NCI-H1436 (cell line): ENCODE measurements at regions not wholly inside any gene's neighbourhood (a gene's known extent, or its start where the extent isn't known, plus 50 kb on each side); places are given as distances from the start of the nearest gene placed in this dataset.
"Not testable (repeated sequence)": the region's sequence is repeated elsewhere in the genome, so short reads cannot be mapped to it uniquely, and the experiment has no call there.

ENCODE experiments used
- DNase-seq: peaks from one replicate; lab custom pipeline; 2025; lab: John Stamatoyannopoulos, UW

GRCh38 chr4:177948853-177949252 lies 506.6 kb upstream of the AGA start:
- DNase-seq, result no peak

- no peak for DNase-seq
Observed at GRCh38 chr4:177951026-177951425, 508.8 kb upstream of the AGA start.

- DNase-seq, result no peak
Observed at GRCh38 chr4:177952723-177953122, 510.5 kb upstream of the AGA start.

- no peak for DNase-seq
Observed at GRCh38 chr4:177957596-177958360, 515.5 kb upstream of the AGA start.

GRCh38 chr4:177960566-177960965 lies 518.3 kb upstream of the AGA start:
- DNase-seq, result no peak

GRCh38 chr4:177961761-177962380 lies 519.6 kb upstream of the AGA start:
- no peak for DNase-seq

GRCh38 chr4:177964061-177964460 lies 521.8 kb upstream of the AGA start:
- DNase-seq, result no peak

GRCh38 chr4:177964693-177965168 lies 522.5 kb upstream of the AGA start:
- DNase-seq, result no peak

GRCh38 chr4:177967328-177967727 lies 525.1 kb upstream of the AGA start:
- DNase-seq, result no peak

- no peak for DNase-seq
Observed at GRCh38 chr4:177968817-177969442, 526.7 kb upstream of the AGA start.

GRCh38 chr4:177974461-177974860 lies 532.2 kb upstream of the AGA start:
- DNase-seq, result no peak

- DNase-seq, result no peak
Observed at GRCh38 chr4:177975315-177975987, 533.2 kb upstream of the AGA start.

- no peak for DNase-seq
Observed at GRCh38 chr4:177986236-177986635, 544.0 kb upstream of the AGA start.

- no peak for DNase-seq
Observed at GRCh38 chr4:177987896-177988295, 545.7 kb upstream of the AGA start.

- no peak for DNase-seq
Observed at GRCh38 chr4:177989503-177990201, 547.4 kb upstream of the AGA start.

GRCh38 chr4:178003098-178003657 lies 560.9 kb upstream of the AGA start:
- DNase-seq, result no peak

GRCh38 chr4:178010596-178010995 lies 568.4 kb upstream of the AGA start:
- DNase-seq, result no peak

- DNase-seq, result not testable (repeated sequence)
Observed at GRCh38 chr4:178015046-178015445, 572.8 kb upstream of the AGA start.

GRCh38 chr4:178026999-178027398 lies 584.8 kb upstream of the AGA start:
- no peak for DNase-seq

- DNase-seq, result no peak
Observed at GRCh38 chr4:178027796-178028195, 585.6 kb upstream of the AGA start.

- DNase-seq, result no peak
Observed at GRCh38 chr4:178028481-178028880, 586.2 kb upstream of the AGA start.
